PFSK-1 (cell line): ENCODE measurements at regions not wholly inside any gene's neighbourhood (a gene's known extent, or its start where the extent isn't known, plus 50 kb on each side); places are given as distances from the start of the nearest gene placed in this dataset.
A peak's percentile ranks its signal among the peaks of the same experiment; 100 is the strongest.

ENCODE experiments used
- FOXP2 ChIP-seq: optimal IDR thresholded peaks from 2 replicates; pipeline ENCODE3; 2011; ENCODE audit warnings: borderline replicate concordance, control low read depth, inconsistent platforms; ENCODE audit not compliant: insufficient read depth; ENCODE audit errors: extremely low read length, extremely low read depth
- POLR2AphosphoS5 ChIP-seq: IDR thresholded peaks from 2 replicates; pipeline ENCODE4 v1.6.1; 2012; ENCODE audit warnings: low read depth, mild to moderate bottlenecking, control low read depth, low read length, moderate library complexity
- REST ChIP-seq, 2 experiments: IDR thresholded peaks; 2 replicates each; pipeline versions ENCODE4 v1.6.1 to v1.8.0; 2011 to 2012; ENCODE audit warnings: low read depth in 2 of 2, low read length in 2 of 2, control low read depth in 1 of 2, inconsistent platforms in 1 of 2, mild to moderate bottlenecking in 1 of 2, moderate library complexity in 1 of 2; ENCODE audit not compliant: insufficient read depth in 1 of 2
- SIN3A ChIP-seq: IDR thresholded peaks from 2 replicates; pipeline ENCODE4 v1.6.1; 2012; ENCODE audit warnings: mild to moderate bottlenecking, low read length, moderate library complexity, borderline replicate concordance; ENCODE audit not compliant: insufficient read depth
- TAF1 ChIP-seq: IDR thresholded peaks from 2 replicates; pipeline ENCODE4 v1.6.1; 2012; ENCODE audit warnings: low read length, control low read depth, borderline replicate concordance; ENCODE audit not compliant: insufficient read depth

GRCh38 chr5:174411479-174411819, 312.9 kb upstream of the MSX2 start:
- TF ChIP-seq SIN3A (no peak), FOXP2 (no peak), POLR2AphosphoS5 (no peak), TAF1 (no peak), REST (IDR thresholded peaks at IDR 0.05; ENCODE audit: insufficient read depth in 1 of 2, low read depth in 2 of 2, low read length in 2 of 2) (no peak)

GRCh38 chr5:174412374-174412773, 312.0 kb upstream of the MSX2 start:
- TF ChIP-seq TAF1 = no peak
- no peak for TF ChIP-seq SIN3A
- TF ChIP-seq REST (IDR thresholded peaks at IDR 0.05; ENCODE audit: insufficient read depth in 1 of 2, low read depth in 2 of 2, low read length in 2 of 2) = no peak
- no peak for TF ChIP-seq POLR2AphosphoS5
- no peak for TF ChIP-seq FOXP2

- TF ChIP-seq FOXP2 = no peak
- no peak for TF ChIP-seq TAF1
- TF ChIP-seq REST (IDR thresholded peaks at IDR 0.05; ENCODE audit: insufficient read depth in 1 of 2, low read depth in 2 of 2, low read length in 2 of 2) = no peak
- TF ChIP-seq POLR2AphosphoS5 = no peak
- TF ChIP-seq SIN3A = no peak
Measured at GRCh38 chr5:174412941-174413340, 311.4 kb upstream of the MSX2 start.

- TF ChIP-seq POLR2AphosphoS5 (no peak), TAF1 (no peak), FOXP2 (no peak), REST (IDR thresholded peaks at IDR 0.05; ENCODE audit: insufficient read depth in 1 of 2, low read depth in 2 of 2, low read length in 2 of 2) (peak in 1 of 2 experiments; percentile 22; a peak in 1 of 4 replicates), SIN3A (no peak)
Measured at GRCh38 chr5:174413567-174414314, 310.6 kb upstream of the MSX2 start.

GRCh38 chr5:174414315-174414710, 310.1 kb upstream of the MSX2 start:
- no peak for TF ChIP-seq REST (IDR thresholded peaks at IDR 0.05; ENCODE audit: insufficient read depth in 1 of 2, low read depth in 2 of 2, low read length in 2 of 2)
- TF ChIP-seq POLR2AphosphoS5 = no peak
- no peak for TF ChIP-seq SIN3A
- TF ChIP-seq TAF1 = no peak
- TF ChIP-seq FOXP2 = no peak
